ENCODE measurements at regions not wholly inside any gene's neighbourhood (a gene's known extent, or its start where the extent isn't known, plus 50 kb on each side); places are given as distances from the start of the nearest gene placed in this dataset.

- Histone ChIP-seq H4K8ac (ENCODE audit: low read length) (no peak overlapping the region), H3K14ac (ENCODE audit: low read length in 2 of 2) (no peak overlapping the region), H3K4me2 (ENCODE audit: low read length, poor library complexity, severe bottlenecking) (no peak overlapping the region), H3K27me3 (ENCODE audit: control insufficient read depth in 1 of 2, insufficient read depth in 1 of 2, low read length in 2 of 2) (no peaks in the 10 kb centered on the region), H2BK12ac (ENCODE audit: low read length in 2 of 2) (no peak overlapping the region), H3K27ac (ENCODE audit: low read length, poor library complexity, severe bottlenecking) (no peak overlapping the region), H2BK15ac (ENCODE audit: low read depth, poor library complexity, severe bottlenecking) (no peak overlapping the region), H3K4me3 (ENCODE audit: insufficient read depth in 1 of 2, low read depth in 1 of 2, low read length in 2 of 2) (no peak overlapping the region), H4K91ac (ENCODE audit: low read length) (no peak overlapping the region), H2BK5ac (ENCODE audit: low read depth, low read length, poor library complexity, severe bottlenecking) (no peak overlapping the region), H3K36me3 (ENCODE audit: control insufficient read depth in 1 of 2, insufficient read depth in 2 of 2, low read depth in 1 of 2, low read length in 2 of 2) (no peaks in the 10 kb centered on the region), H2BK120ac (ENCODE audit: low read depth, low read length) (no peak overlapping the region), H3K4ac (ENCODE audit: low read depth in 1 of 2, low read length in 2 of 2) (no peak overlapping the region), H2AK5ac (ENCODE audit: low read length, severe bottlenecking) (no peak overlapping the region), H3K18ac (ENCODE audit: low read depth in 1 of 2, low read length in 2 of 2) (no peak overlapping the region), H2AFZ (ENCODE audit: low read depth, low read length) (no peak overlapping the region), H3K9ac (ENCODE audit: low read length) (no peak overlapping the region), H3K23ac (ENCODE audit: low read length in 2 of 2) (no peak overlapping the region), H3K4me1 (ENCODE audit: control insufficient read depth, insufficient read depth, low read depth, low read length) (no peaks in the 10 kb centered on the region), H3K9me3 (ENCODE audit: control insufficient read depth, low read length) (peaks cover 10% of the 10 kb centered on the region), H3K79me1 (replicated peaks; ENCODE audit: low read length, poor library complexity, severe bottlenecking) (no peaks in the 10 kb centered on the region)
- no peak for DNase-seq
- WGBS: no CpG with 5 or more reads among the region's 1 CpG
These were observed 298.1 kb upstream of the PRICKLE1 start for GRCh38 chr12:42887657-42888056.

GRCh38 chr12:42886160-42886559 lies 296.6 kb upstream of the PRICKLE1 start:
- H2BK5ac ChIP-seq (ENCODE audit: low read depth, low read length, poor library complexity, severe bottlenecking): no peak overlapping the region
- DNase-seq: no peak
- H3K27me3 ChIP-seq (ENCODE audit: control insufficient read depth in 1 of 2, insufficient read depth in 1 of 2, low read length in 2 of 2): no peaks in the 10 kb centered on the region
- H2AFZ ChIP-seq (ENCODE audit: low read depth, low read length): no peak overlapping the region
- H3K4me1 ChIP-seq (ENCODE audit: control insufficient read depth, insufficient read depth, low read depth, low read length): no peaks in the 10 kb centered on the region
- H3K23ac ChIP-seq (ENCODE audit: low read length in 2 of 2): no peak overlapping the region
- H3K14ac ChIP-seq (ENCODE audit: low read length in 2 of 2): no peak overlapping the region
- no peak overlapping the region for H2BK15ac ChIP-seq (ENCODE audit: low read depth, poor library complexity, severe bottlenecking)
- no peak overlapping the region for H4K8ac ChIP-seq (ENCODE audit: low read length)
- H3K4me2 ChIP-seq (ENCODE audit: low read length, poor library complexity, severe bottlenecking): no peak overlapping the region
- H3K27ac ChIP-seq (ENCODE audit: low read length, poor library complexity, severe bottlenecking): no peak overlapping the region
- no peak overlapping the region for H3K9ac ChIP-seq (ENCODE audit: low read length)
- peaks cover 10% of the 10 kb centered on the region for H3K9me3 ChIP-seq (ENCODE audit: control insufficient read depth, low read length)
- H3K36me3 ChIP-seq (ENCODE audit: control insufficient read depth in 1 of 2, insufficient read depth in 2 of 2, low read depth in 1 of 2, low read length in 2 of 2): no peaks in the 10 kb centered on the region
- H4K91ac ChIP-seq (ENCODE audit: low read length): no peak overlapping the region
- H2AK5ac ChIP-seq (ENCODE audit: low read length, severe bottlenecking): no peak overlapping the region
- H3K79me1 ChIP-seq (replicated peaks; ENCODE audit: low read length, poor library complexity, severe bottlenecking): no peaks in the 10 kb centered on the region
- no peak overlapping the region for H3K4me3 ChIP-seq (ENCODE audit: insufficient read depth in 1 of 2, low read depth in 1 of 2, low read length in 2 of 2)
- H2BK120ac ChIP-seq (ENCODE audit: low read depth, low read length): no peak overlapping the region
- no peak overlapping the region for H3K18ac ChIP-seq (ENCODE audit: low read depth in 1 of 2, low read length in 2 of 2)
- no peak overlapping the region for H3K4ac ChIP-seq (ENCODE audit: low read depth in 1 of 2, low read length in 2 of 2)
- H2BK12ac ChIP-seq (ENCODE audit: low read length in 2 of 2): no peak overlapping the region
- WGBS: 42% methylated on average over 3 of the region's 3 CpGs

GRCh38 chr12:42885677-42886076 lies 296.1 kb upstream of the PRICKLE1 start:
- Histone ChIP-seq H3K4me3 (ENCODE audit: insufficient read depth in 1 of 2, low read depth in 1 of 2, low read length in 2 of 2) (no peak overlapping the region), H2AK5ac (ENCODE audit: low read length, severe bottlenecking) (no peak overlapping the region), H3K14ac (ENCODE audit: low read length in 2 of 2) (no peak overlapping the region), H3K4ac (ENCODE audit: low read depth in 1 of 2, low read length in 2 of 2) (no peak overlapping the region), H4K91ac (ENCODE audit: low read length) (no peak overlapping the region), H2AFZ (ENCODE audit: low read depth, low read length) (no peak overlapping the region), H3K9ac (ENCODE audit: low read length) (no peak overlapping the region), H3K18ac (ENCODE audit: low read depth in 1 of 2, low read length in 2 of 2) (no peak overlapping the region), H2BK15ac (ENCODE audit: low read depth, poor library complexity, severe bottlenecking) (no peak overlapping the region), H3K27ac (ENCODE audit: low read length, poor library complexity, severe bottlenecking) (no peak overlapping the region), H2BK12ac (ENCODE audit: low read length in 2 of 2) (no peak overlapping the region), H2BK5ac (ENCODE audit: low read depth, low read length, poor library complexity, severe bottlenecking) (no peak overlapping the region), H4K8ac (ENCODE audit: low read length) (no peak overlapping the region), H3K4me1 (ENCODE audit: control insufficient read depth, insufficient read depth, low read depth, low read length) (no peaks in the 10 kb centered on the region), H3K4me2 (ENCODE audit: low read length, poor library complexity, severe bottlenecking) (no peak overlapping the region), H2BK120ac (ENCODE audit: low read depth, low read length) (no peak overlapping the region), H3K79me1 (replicated peaks; ENCODE audit: low read length, poor library complexity, severe bottlenecking) (no peaks in the 10 kb centered on the region), H3K36me3 (ENCODE audit: control insufficient read depth in 1 of 2, insufficient read depth in 2 of 2, low read depth in 1 of 2, low read length in 2 of 2) (no peaks in the 10 kb centered on the region), H3K23ac (ENCODE audit: low read length in 2 of 2) (no peak overlapping the region), H3K27me3 (ENCODE audit: control insufficient read depth in 1 of 2, insufficient read depth in 1 of 2, low read length in 2 of 2) (no peaks in the 10 kb centered on the region), H3K9me3 (ENCODE audit: control insufficient read depth, low read length) (peaks cover 10% of the 10 kb centered on the region)
- no peak for DNase-seq
- no CpG with 5 or more reads among the region's 2 CpGs for WGBS

GRCh38 chr12:42884116-42884515 lies 294.6 kb upstream of the PRICKLE1 start:
- 89% methylated on average over 3 of the region's 4 CpGs for WGBS
- Histone ChIP-seq H3K36me3 (ENCODE audit: control insufficient read depth in 1 of 2, insufficient read depth in 2 of 2, low read depth in 1 of 2, low read length in 2 of 2) (no peaks in the 10 kb centered on the region), H3K27me3 (ENCODE audit: control insufficient read depth in 1 of 2, insufficient read depth in 1 of 2, low read length in 2 of 2) (no peaks in the 10 kb centered on the region), H3K27ac (ENCODE audit: low read length, poor library complexity, severe bottlenecking) (no peak overlapping the region), H3K4me1 (ENCODE audit: control insufficient read depth, insufficient read depth, low read depth, low read length) (no peaks in the 10 kb centered on the region), H2BK15ac (ENCODE audit: low read depth, poor library complexity, severe bottlenecking) (no peak overlapping the region), H3K14ac (ENCODE audit: low read length in 2 of 2) (no peak overlapping the region), H2BK120ac (ENCODE audit: low read depth, low read length) (no peak overlapping the region), H4K8ac (ENCODE audit: low read length) (no peak overlapping the region), H2AFZ (ENCODE audit: low read depth, low read length) (no peak overlapping the region), H3K4me3 (ENCODE audit: insufficient read depth in 1 of 2, low read depth in 1 of 2, low read length in 2 of 2) (no peak overlapping the region), H3K4me2 (ENCODE audit: low read length, poor library complexity, severe bottlenecking) (no peak overlapping the region), H3K18ac (ENCODE audit: low read depth in 1 of 2, low read length in 2 of 2) (no peak overlapping the region), H3K9me3 (ENCODE audit: control insufficient read depth, low read length) (peaks cover 12% of the 10 kb centered on the region), H3K9ac (ENCODE audit: low read length) (no peak overlapping the region), H4K91ac (ENCODE audit: low read length) (no peak overlapping the region), H3K79me1 (replicated peaks; ENCODE audit: low read length, poor library complexity, severe bottlenecking) (no peaks in the 10 kb centered on the region), H3K23ac (ENCODE audit: low read length in 2 of 2) (no peak overlapping the region), H2BK5ac (ENCODE audit: low read depth, low read length, poor library complexity, severe bottlenecking) (no peak overlapping the region), H2BK12ac (ENCODE audit: low read length in 2 of 2) (no peak overlapping the region), H3K4ac (ENCODE audit: low read depth in 1 of 2, low read length in 2 of 2) (no peak overlapping the region), H2AK5ac (ENCODE audit: low read length, severe bottlenecking) (no peak overlapping the region)
- no peak for DNase-seq
